GM12865 (cell line): ENCODE measurements at regions not wholly inside any gene's neighbourhood (a gene's known extent, or its start where the extent isn't known, plus 50 kb on each side); places are given as distances from the start of the nearest gene placed in this dataset.

Experiments used
- DNase-seq: peaks from one replicate; pipeline ENCODE4 v3.0.0; 2010; ENCODE audit warnings: low read depth
- H3K4me3 ChIP-seq: 2 replicates; pipeline ENCODE4 v1.5.1; 2011; ENCODE audit warnings: mild to moderate bottlenecking, low read depth, low read length, control low read depth
- TF ChIP-seq, protein P1 (sequence below): IDR thresholded peaks from 2 replicates; pipeline ENCODE4 v1.5.1; 2011; ENCODE audit warnings: low read length, control low read depth, low read depth, inconsistent platforms; ENCODE audit not compliant: insufficient read depth; ENCODE audit errors: missing control alignments

DNA sequence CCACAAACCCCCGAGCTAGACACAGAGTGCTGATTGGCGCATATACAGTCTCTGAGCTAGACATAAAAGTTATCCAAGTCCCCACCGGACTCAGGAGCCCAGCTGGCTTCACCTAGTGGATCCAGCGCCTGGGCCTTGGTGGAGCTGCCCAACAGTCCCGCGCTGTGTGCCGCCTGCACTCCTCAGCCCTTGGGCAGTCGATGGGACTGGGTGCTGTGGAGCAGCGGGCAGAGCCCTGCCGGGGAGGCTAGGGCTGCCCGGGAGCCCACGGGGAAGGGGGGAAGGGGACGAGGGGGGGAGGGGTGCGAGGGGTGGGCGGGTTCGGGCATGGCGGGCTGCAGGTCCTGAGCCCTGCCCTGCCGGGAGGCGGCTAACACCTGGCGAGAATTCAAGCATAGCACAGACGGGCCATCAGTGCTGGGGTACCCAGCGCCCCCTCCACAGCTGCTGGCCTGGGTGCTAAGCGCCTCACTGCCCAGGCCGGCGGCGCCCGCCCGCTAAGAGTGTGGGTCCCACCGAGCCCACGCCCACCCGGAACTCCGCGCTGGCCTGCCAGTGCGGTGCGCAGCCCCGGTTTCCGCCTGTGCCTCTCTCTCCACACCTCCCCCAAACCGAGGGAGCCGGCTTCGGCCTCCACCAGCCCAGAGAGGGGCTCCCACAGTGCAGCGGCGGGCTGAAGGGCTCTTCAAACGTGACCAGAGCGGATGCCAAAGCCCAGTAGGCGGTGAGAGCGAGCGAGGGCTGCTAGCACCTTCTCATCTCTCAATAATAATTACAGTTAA is 391.2 kb upstream of the NUDT12 start:
- TF ChIP-seq, protein P1, sequence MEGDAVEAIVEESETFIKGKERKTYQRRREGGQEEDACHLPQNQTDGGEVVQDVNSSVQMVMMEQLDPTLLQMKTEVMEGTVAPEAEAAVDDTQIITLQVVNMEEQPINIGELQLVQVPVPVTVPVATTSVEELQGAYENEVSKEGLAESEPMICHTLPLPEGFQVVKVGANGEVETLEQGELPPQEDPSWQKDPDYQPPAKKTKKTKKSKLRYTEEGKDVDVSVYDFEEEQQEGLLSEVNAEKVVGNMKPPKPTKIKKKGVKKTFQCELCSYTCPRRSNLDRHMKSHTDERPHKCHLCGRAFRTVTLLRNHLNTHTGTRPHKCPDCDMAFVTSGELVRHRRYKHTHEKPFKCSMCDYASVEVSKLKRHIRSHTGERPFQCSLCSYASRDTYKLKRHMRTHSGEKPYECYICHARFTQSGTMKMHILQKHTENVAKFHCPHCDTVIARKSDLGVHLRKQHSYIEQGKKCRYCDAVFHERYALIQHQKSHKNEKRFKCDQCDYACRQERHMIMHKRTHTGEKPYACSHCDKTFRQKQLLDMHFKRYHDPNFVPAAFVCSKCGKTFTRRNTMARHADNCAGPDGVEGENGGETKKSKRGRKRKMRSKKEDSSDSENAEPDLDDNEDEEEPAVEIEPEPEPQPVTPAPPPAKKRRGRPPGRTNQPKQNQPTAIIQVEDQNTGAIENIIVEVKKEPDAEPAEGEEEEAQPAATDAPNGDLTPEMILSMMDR = no peak
- no peak for DNase-seq
- no peak overlapping the region for H3K4me3 ChIP-seq

DNA sequence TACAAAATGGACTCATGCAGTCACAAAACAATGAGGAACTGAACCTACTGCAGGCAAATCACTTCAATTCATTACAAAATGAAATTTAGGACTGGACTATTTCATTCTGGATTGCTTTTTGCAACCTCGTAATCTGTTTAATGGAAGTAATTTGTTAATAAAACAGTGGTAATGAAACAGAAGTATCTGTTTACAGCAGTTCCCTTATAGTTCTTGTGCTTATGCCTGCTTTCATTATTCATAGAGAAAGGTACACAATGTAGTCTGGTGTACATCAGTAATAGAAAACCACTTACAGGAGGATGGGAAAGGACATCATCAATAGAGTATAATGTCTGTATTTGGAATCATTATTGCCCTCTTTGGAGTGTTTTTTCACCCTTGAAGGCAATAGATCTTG is 389.2 kb upstream of the NUDT12 start:
- TF ChIP-seq, protein P1 = no peak
- H3K4me3 ChIP-seq = no peak overlapping the region
- no peak for DNase-seq

DNA sequence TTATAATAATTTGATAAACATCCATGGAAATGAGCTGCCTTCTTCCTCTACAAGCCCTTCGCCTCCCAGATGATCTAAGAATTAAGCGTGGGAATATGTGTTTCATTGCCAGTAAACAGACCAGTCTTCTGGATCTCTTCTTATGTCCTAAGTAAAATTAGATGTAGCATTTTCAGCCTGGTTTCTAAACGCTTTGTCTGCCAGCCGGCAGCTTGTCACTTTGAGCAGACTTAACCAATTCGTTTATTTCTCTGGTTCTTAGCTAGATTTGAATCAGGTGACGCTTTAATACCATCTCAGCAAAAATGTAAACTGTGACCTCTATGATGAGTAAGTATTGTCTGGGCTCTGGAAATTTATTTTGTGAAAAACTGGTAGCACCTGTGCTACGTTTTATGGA is 380.6 kb upstream of the NUDT12 start:
- DNase-seq = no peak
- no peak overlapping the region for H3K4me3 ChIP-seq
- TF ChIP-seq, protein P1 = no peak

DNA sequence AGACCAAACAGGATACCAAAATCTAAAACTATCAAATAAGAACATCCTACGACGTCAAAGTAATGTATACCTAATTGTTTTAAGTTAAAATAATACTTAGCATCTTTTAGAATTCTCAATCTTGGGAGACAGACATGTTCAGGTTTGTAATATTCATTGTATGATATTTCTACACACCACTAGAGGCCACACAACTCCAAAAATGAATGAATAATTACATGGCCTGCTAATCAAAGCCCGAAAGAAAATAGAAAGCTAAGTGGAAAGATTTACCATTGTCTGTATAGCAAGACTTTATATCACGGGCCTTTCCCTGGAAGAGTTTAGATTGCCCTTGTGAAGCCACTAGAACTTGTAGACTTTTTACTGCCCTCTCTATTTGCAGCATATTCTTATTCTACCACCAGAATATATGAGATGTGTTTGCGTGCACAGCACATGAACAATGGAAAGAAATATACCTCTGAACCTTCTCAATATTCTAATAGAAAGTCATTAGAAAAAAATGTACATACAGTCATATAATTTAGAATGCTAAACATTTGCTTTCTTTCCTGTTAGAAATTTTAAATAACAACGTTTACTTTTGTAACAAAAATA is 380.1 kb upstream of the NUDT12 start:
- no peak overlapping the region for H3K4me3 ChIP-seq
- TF ChIP-seq, protein P1 = no peak
- no peak for DNase-seq

DNA sequence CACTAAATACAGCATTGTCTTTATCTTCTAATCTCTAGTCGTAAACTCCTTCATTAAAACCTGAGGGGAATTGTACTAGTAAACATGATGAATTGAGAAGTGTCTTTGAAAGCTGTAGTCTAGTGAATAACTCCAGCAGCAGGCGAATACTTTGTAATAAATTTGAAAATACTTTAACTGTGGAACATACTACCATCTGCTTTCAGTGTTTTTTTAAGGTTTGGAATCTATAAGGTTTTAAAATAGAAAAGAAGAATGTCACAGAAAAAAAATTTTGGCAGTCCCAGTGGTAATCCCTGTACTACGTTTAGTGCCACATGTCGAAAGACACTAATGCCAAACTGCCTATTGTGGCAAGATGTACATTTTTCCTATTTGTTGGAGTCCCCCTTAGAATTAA is 379.0 kb upstream of the NUDT12 start:
- no peak for DNase-seq
- H3K4me3 ChIP-seq = no peak overlapping the region
- TF ChIP-seq, protein P1 = no peak

DNA sequence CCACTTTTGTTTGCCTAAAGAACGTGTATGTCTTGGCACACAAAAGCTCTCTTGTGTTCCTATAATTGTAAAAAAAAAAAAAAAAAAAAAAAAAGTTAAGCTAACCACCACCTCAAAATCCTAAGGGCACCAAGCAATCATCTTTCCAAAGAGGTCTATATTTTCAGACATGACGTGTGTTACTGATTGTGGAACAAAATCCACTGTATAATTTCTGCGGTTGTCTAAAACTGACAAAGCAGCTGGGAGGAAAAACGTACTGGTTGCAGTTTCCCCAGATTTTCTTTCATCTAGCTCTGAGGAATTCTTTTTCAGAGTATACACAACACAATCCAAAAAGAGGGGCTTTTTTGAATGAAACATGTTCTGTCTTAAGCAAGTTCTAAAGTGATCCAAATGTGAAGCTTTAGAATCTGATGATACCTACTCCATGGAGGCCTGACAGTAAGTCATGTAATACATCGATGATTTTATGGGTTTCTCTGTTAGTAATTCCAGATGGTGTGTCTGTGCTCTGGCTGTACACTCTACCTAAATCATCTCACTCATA is 375.6 kb upstream of the NUDT12 start:
- TF ChIP-seq, protein P1 = no peak

More for the DNA sequence above, 375.6 kb upstream of the NUDT12 start:
- H3K4me3 ChIP-seq = no peak overlapping the region
- no peak for DNase-seq
